LNCaP clone FGC (cell line): ENCODE measurements at regions not wholly inside any gene's neighbourhood (a gene's known extent, or its start where the extent isn't known, plus 50 kb on each side); places are given as distances from the start of the nearest gene placed in this dataset.

Source experiments
- DNase-seq: peaks from one replicate; pipeline ENCODE4 v3.0.0-alpha.2; 2011; ENCODE audit warnings: low read depth
- H3K4me3 ChIP-seq: 2 replicates; pipeline ENCODE4 v1.5.1; 2011; ENCODE audit warnings: mild to moderate bottlenecking, low read depth, low read length, control low read depth
- TF ChIP-seq, protein P1 (sequence below): IDR thresholded peaks from 2 replicates; pipeline ENCODE4 v1.5.1; 2012; ENCODE audit warnings: mild to moderate bottlenecking; ENCODE audit not compliant: control insufficient read depth, insufficient read depth; ENCODE audit errors: extremely low read depth

DNA sequence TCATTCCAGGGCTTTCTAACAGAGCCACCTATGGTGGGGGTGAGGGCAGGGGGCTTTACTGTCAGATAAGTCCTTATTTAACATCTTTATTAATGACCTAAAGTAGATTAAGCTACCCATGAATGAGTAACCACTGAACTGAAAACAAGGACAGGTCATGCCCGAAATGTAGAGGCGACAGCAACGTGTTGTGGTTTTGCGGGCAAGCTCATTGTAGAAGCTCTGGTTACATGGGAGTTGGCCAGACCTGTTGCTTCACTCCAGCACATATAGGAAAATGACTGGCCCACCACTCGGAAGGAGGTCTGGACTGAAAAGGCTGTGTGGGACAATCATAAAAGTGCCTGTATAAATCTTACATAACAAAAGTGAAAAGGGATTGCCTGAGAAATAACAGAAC is 109.6 kb upstream of the NDP start:
- no peak overlapping the region for H3K4me3 ChIP-seq
- no peak for DNase-seq
- TF ChIP-seq, protein P1, sequence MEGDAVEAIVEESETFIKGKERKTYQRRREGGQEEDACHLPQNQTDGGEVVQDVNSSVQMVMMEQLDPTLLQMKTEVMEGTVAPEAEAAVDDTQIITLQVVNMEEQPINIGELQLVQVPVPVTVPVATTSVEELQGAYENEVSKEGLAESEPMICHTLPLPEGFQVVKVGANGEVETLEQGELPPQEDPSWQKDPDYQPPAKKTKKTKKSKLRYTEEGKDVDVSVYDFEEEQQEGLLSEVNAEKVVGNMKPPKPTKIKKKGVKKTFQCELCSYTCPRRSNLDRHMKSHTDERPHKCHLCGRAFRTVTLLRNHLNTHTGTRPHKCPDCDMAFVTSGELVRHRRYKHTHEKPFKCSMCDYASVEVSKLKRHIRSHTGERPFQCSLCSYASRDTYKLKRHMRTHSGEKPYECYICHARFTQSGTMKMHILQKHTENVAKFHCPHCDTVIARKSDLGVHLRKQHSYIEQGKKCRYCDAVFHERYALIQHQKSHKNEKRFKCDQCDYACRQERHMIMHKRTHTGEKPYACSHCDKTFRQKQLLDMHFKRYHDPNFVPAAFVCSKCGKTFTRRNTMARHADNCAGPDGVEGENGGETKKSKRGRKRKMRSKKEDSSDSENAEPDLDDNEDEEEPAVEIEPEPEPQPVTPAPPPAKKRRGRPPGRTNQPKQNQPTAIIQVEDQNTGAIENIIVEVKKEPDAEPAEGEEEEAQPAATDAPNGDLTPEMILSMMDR: no peak

GRCh38 chrX:44080083-44080482 is 106.9 kb upstream of the NDP start:
- TF ChIP-seq, protein P1: no peak
- H3K4me3 ChIP-seq: no peak overlapping the region
- no peak for DNase-seq

DNA sequence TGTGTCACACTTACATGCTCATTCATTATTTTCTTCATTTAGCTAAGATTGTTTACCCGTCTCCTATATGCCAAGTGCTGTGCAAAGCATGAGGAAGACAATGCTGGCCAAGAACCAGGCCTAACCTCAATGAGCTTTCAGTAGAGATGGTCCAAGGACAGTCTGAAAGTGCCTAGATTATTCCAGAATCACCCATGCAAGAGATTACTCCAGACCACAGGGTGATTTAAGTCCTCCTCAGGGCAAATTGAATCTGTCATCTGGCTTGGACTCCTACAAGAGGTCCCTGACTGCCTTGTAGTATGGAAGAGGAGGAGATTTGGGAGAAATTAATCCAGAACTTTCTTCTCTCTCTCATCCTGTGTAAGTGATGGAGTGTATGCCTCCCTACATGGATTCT is 99.4 kb upstream of the NDP start:
- no peak overlapping the region for H3K4me3 ChIP-seq
- DNase-seq: no peak
- TF ChIP-seq, protein P1: no peak

GRCh38 chrX:44071847-44072551 is 98.8 kb upstream of the NDP start:
- TF ChIP-seq, protein P1: no peak
- H3K4me3 ChIP-seq: no peak overlapping the region
- no peak for DNase-seq

- DNase-seq: no peak
- no peak overlapping the region for H3K4me3 ChIP-seq
- TF ChIP-seq, protein P1: no peak
Observed at GRCh38 chrX:44071070-44071645, 98.0 kb upstream of the NDP start.

GRCh38 chrX:44068043-44068442 is 94.9 kb upstream of the NDP start:
- no peak overlapping the region for H3K4me3 ChIP-seq
- TF ChIP-seq, protein P1: no peak
- DNase-seq: no peak

GRCh38 chrX:44063606-44064005 is 90.4 kb upstream of the NDP start:
- no peak overlapping the region for H3K4me3 ChIP-seq
- TF ChIP-seq, protein P1: no peak
- no peak for DNase-seq
